GM18867 (cell line): ENCODE measurements at regions not wholly inside any gene's neighbourhood (a gene's known extent, or its start where the extent isn't known, plus 50 kb on each side); places are given as distances from the start of the nearest gene placed in this dataset.

Source experiments
- ATAC-seq: cut with Tn5 transposase; IDR thresholded peaks from one replicate; pipeline ENCODE4 v1.9.1; 2021; ENCODE audit warnings: mild to moderate bottlenecking, moderate library complexity; ENCODE audit not compliant: unreplicated experiment

DNA sequence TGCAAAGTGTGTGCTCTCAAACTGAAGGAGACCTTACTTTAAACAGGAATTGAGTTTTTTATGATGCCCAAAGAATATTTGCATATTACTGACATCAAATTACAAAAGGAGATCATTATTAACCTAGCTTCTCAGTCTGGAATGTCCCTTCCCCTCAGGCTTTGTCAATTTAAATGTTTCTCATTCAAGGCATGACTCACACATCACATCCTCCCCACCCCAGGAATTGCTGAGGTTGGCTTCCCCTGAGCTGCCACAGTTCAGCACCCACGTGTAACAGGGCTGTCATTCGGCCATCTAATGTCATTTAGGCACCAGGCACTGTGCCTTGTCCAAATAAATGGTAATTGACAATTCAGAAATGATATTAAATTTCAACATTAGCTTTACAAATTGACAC is 305.9 kb upstream of the MGMT start:
- no peak for ATAC-seq

DNA sequence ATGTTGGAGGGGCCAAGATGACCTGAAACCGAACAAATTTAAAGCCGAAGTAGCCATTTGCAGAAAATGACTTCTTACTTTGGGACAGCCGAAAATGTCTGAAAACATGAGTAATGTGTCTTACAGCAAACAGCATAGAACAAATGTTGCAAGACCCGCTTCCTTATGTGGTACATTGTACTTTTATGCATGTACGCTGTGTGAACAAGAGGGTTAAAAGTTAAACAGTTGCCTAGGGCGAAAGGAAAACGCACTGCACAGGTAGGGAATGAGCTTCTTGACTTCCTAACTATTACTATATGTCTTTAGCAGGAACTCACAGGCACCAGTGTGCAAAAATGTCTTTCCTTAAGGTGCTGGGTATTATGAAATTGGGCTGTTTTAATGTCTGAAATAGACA is 303.5 kb upstream of the MGMT start:
- no peak for ATAC-seq

DNA sequence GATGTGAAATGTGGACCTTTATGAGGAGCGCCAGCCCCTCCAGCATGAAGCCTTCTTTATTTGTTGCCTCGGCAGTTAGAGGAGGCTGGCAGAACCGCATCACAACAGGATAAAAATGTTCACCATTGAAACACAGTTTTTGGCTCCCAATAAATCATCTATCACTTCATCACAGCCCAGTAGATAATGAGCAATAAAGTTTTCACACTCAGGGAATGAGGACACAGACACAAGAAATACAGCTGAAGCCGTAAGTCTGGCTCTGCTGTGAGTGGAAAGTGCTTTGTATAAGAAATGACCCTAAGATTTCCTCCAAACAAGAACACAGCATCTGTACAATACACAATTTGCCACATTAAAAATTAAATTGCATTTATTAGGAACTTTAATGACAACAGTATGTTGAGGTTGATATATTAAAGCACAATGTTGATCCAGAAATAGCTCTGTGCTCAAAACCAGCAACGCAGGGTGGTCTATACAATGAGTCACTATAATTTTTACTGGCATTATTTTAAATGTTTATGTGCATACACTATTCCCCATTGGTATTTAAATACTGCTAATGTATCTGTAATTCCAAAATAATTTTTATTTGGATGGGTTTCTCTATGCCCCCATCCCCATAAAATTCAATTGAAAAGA is 301.8 kb upstream of the MGMT start:
- ATAC-seq: no peak

DNA sequence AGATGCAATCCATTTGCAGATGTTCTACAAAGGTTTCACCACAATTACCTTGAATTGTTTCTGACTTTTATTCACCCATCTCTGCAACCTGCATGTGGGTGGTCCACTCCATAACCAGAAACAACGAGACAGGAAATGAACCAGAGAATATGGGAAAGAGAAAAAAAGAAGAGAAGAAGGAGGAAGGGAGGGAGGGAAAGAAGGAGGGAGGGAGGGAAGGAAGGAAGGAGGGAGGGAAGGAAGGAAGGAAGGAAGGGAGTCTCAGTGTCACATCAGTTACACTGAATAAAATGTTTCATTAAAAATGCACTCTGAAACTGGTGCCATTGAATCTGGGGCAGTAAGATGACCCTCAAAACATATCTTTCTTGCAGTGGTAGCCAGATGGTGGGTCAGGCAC is 301.3 kb upstream of the MGMT start:
- ATAC-seq: no peak

DNA sequence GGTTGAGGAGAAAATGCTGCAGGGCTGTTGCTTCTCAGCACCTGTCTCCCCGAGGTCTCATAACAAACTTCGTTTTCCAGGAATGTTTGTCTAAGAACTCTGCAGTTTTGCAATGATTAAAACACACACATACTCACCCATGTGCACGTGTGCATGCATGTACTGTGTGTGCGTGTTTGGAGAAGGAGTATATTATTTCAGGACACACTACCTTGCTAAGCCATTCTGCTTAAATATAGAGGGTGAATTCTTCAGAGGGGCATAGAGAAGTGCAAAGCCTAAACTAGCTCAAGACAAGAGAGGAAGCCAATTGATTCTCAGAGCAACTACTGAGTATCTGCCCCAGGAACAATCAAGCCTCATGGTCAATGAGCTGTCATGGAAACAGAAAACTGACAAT is 298.4 kb upstream of the MGMT start:
- ATAC-seq: no peak

DNA sequence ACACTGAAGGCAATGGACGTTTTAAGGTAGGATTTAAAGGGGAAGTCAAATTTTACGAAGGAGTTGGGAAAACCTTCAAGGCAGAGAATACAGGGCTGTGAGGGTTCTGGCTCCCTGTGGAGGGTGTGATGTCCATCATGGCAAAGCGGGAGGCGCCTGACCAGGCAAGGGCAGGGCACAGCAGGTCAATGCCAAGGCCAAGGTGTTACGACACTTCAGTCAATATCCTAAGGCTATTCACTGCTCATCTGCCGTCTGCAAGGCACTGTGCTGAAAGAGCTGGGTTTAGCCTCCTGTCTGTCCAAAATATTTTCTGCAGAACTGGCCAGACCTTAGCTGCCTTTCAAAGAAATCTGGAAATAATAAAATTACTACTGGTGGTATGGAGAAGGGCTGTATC is 297.9 kb upstream of the MGMT start:
- ATAC-seq: no peak

DNA sequence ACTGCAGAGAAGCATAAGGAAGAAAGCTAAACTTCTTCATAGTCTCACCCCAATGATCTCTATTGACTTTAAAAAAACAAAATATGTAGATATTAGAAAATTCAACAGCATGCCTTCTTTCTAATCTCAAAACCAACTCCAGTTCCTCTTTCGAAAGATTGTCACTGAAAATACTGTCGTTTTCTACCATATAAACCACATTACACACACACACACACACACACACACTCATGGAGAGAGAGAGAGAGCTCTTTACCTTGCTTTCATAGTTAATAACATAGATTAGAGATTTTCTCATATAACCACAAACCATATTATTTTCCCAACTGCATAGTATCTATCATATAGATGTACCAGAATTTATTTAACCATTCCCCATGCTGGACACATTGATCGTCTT is 296.2 kb upstream of the MGMT start:
- no peak for ATAC-seq

DNA sequence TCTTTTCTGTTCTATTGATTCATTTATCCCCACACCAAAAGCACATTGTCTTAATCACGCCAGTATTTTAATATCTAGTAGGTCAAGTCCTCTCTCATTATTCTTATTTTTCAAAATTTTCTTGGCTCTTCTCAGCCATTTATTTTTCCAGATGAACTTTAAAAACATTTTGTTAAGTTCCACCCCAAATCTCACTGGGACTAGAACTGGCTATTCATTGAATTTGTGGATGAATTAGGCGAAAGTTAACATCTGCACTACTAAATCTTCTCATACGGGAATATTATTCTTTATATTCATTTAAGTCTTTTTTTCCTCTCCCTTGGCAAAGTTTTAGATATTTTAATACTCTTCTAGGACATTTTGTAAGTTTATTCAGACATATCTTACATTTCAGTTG is 295.2 kb upstream of the MGMT start:
- ATAC-seq: no peak

DNA sequence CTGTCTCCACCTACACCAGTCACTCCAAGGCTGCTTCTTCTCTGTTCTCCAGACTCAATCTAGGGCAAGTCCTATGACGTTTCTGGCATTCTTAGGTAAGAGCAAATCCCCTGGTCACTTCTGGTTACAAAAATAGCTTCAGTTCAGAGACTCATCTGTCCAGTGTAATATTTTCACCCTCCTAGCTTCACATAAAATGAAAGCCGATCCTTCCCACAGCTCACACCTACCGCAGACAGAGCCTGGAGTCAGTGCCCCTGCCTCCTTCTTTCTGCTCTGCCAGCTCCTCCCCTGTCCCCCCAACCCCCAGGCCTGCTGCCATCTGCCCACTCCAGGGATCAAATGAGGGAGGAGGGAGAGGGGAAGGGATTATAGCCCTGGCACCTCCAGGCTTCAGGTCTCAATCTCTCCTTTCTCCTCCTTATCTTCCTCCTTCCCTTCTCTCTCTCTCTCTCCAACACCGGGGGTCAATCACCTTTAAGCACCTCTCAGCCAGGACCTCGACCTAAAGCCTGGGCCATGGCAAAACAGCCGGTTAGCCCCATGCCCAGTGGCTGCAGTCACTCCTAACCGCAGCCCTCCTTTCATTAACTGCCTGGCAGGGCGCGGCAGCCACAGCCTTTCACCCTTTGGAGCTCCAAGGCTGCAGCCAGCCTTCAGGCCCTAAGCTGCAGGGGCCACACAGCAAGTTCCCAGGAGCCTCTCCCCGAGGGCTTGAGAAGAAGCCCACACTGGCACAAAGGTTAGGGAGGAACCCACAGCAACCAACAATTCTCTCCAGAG is 292.6 kb upstream of the MGMT start:
- no peak for ATAC-seq

DNA sequence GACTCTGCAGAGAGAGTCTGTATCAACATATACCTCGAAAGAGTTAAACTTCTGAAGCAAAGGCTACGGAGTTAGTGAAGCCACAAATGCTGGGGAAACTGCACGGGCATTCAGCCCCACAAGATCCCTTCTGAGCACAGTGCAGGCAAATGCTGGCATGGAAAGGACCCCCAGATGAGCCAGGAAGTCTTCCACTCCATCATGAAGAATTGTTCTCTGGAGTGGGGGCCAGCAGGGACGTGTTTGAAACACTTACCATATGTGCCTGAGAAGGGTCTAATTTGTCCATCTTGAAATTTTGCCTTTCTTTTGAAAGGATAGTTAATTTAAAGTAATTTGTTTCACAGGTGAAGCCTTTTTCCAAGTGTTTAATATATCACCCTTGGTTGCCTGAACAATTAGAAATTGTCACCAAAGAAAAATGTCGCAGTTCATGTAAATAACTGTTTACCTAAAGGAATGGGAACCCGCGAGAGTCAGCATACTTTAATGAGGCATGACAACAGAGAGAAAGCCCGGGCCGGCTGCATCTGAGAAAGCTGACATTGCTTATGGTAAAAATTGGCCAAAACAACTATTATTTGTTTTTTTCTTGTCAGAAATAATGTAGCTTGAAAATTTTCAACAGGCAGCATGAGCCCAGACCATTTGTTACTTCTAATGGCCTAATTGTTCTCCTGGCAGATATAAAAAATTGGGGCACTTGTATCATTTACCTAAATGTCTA is 287.6 kb upstream of the MGMT start:
- ATAC-seq: no peak

DNA sequence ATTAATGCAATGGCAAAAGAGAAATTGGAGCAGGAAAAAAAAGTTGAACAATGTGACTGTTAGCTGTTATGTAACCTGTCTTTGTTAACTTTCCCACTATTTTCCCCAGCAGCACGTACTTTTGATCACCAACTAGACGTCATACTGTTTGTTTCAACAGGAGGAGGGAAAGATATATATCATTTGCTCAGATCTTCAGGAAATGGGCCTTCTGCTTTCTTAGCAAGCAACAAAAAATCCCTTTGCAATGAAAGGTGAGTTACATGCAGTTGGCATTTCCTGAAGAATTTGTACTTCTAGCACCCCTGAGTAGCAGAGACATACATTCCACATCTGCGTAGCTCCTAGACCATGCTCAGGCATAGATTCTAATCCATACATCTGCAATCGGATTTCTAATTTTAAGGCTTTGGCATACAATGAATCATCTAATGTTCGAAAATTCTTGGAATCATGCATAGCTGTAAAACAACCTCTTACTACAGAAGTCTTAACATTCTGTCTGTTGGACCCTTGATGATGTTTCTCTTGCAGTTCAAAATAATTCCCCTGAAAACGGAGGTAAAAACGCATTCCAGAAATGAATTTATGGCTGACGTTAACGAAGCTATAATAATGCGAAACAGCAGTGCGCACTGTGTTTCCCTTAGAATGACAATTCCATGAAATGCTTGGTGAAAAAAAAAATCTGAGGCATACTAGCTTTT is 286.9 kb upstream of the MGMT start:
- no peak for ATAC-seq

DNA sequence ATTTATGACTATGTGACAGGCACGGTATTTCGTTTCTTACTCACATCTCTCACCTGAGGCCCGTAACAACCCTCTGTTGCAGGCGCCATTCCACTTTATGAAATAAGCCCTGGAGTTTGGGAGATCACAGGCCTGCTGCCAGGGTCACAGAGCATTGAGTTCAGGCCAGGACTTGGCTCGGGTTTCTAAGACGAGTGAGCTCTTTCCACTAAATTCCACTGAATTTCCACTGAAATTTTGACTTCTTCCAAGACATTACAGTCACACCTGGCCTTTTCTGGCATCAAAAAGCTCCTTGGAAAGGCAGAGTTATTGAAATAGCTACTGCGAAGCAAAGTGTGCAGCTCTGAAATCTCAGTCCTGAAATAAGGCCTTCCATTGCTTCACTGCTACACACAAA is 282.8 kb upstream of the MGMT start:
- ATAC-seq: no peak

DNA sequence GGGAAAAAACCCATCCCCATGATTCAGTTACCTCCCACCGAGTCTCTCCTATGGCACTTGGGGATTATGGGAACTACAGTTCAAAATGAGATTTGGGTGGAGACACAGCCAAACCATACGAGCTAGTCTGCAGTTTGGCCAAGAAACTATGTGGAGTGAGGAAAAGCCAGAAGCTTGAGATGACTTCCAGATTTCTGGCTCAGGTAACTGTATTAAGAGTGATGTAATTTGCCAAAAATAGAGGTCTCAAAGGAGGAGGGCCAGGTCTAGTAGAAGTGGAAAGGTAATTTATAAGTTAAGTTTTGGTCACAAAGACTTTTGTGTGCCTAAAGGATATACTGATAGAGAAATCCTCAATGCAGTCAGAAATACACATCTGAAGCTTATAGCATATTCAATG is 279.7 kb upstream of the MGMT start:
- ATAC-seq: no peak

DNA sequence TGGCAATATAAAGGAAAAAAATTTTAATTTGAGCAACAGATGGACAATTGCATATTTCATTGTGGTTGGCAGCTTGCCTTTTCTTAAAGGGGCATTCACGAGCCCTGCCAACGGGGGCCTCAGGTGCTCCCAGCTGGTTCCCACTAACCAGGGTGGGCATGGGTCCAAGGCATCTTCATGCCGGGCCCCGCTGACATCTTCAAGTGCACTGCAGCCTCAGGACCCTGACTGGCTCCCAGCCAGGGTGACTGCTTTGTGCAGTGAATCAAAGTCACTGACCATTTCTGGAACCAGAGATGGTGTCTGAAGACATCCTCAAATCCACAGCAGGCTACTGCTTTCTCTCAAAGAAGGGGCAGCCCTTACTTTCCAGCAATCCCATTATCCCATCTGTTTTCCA is 275.2 kb upstream of the MGMT start:
- no peak for ATAC-seq

DNA sequence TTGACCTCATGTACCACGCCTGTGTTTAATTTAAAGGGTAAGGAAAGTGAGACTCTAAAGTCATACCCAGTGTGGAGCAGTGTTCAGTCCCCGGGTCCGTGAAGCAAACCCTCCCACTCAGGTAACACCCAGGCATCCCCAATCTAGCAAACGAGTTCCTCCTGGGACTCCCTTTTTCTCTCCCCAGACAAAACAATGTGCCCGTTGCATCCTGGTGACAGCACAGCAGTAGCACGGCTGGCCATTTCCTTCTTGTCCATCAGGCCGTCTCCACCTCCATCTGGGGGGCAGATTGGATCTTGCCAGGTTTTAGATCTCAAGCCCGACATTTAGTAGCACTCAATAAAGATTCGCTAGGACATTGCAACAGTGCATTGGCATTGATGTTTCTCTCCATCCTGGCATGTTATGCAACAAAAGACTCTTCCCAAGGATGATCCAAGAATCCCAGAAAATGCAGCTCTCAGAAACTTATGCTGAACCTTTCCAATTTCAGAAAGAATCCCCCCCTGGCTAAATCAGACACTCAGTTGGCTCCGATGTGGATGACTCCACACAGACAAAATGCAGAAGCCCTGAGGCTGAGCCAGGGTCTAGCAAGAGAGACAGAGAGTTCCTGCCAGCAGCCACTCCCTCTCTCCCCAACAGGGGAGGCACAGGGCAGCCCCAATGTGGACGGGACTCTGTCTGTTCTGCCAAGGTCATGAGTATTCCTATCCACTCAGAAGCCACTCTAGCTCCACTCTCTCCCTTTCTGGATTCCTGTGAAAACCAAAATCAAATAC is 274.5 kb upstream of the MGMT start:
- no peak for ATAC-seq

DNA sequence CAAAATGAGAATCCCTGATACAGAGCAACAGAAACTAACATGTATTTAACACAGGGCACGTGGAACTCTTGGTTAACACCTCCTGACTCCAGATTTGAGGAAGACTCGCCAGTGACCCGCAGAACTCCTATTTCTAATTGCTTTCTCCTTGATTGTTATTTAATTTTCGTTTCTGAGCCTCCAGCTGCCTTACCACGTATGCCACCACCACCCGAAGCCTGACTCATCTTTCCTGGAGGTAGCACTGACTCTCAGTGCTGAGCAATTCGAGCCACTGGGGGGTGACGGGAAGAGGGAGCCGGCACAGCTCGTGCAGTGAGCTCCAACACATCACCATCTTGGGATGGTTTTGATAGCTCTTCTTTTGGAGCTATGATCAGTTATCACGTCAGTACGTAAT is 273.9 kb upstream of the MGMT start:
- ATAC-seq: no peak

DNA sequence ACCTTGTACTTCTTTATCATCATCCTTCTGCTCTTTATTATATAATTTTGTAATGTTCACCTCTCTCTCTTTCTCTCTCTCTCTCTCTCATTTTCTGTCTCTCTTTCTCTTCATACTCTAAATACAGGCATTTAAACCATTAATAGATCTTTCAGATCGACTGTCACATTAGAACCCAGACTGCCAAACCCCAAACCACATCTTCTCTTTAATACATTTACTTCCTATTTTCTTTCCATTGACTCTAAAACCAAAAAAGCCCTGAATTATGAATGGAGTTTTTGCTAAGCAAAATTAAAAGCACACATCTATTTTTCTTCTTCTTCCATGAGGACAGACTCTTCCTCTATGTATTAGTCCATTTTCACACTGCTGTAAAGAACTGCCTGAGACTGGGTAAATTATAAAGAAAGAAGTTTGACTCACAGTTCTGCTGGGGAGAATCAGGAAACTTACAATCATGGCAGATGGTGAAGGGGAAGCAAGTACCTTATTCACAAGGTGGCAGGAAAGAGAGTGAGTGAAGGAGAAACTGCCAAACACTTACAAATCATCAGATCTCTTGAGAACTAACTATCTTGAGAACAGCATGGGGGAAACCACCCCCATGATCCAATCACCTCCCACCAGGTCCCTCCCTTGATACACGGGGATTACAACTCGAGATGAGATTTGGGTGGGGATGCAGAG is 272.7 kb upstream of the MGMT start:
- ATAC-seq: no peak

DNA sequence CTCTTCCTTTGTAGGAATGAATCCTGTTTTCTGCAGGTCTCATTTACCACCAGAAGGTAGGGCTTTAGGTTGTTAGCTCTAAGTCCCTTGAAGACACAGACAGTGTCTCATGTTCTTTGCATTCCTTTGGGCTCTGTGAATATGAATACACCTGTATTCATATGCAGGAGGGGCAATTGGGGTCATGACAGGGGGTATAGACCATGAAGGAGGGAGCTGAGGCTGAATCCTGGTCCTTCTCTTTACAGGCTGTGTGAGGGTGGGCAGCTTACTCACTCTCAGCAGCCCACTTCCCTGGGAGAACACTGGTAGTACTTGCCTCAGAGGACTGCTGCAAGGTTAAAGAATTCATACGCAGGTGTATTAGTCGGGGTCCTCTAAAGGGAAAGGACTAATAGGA is 267.2 kb upstream of the MGMT start:
- ATAC-seq: no peak

DNA sequence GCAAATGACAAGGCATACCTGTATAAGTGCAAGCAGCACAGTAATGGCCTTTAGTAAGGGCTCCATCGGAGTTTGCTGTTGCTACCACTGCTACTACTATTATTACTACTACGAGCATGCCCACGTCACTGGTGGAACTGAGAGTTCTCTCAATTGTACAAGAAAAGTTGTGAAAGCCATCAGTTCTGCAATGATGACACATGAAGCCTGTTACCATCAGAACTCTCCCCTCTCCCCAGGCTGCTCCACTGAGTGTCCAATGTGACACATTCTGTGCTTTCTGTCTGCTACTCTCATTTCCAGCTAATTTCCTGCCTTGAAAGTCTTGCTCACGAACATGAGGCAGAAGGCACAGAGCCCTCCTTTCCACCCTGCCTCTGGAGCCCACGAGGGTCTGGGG is 263.2 kb upstream of the MGMT start:
- ATAC-seq: no peak

DNA sequence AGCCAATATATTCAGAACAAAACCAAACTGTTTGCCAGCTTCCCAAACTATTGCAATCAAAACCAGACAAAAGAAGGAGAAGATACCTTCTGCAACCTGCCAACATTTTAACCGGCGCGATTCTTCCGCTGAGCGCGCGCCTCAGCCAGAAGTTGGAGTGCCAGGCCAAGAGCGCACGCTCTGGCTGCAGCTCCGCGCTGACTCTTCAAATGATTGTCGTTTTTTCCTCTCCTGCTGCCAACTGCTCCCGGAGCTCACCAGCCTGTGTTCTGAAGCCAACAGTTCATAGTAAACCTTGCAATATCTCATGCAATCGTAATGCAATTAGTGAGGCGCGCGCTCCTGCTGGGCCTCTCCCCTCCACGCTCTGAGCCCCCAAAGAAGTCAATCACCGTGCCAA is 259.7 kb upstream of the MGMT start:
- no peak for ATAC-seq
